ENCODE measurements at regions not wholly inside any gene's neighbourhood (a gene's known extent, or its start where the extent isn't known, plus 50 kb on each side); places are given as distances from the start of the nearest gene placed in this dataset.
A peak's percentile ranks its signal among the peaks of the same experiment; 100 is the strongest.

GRCh38 chr6:25010176-25010575, 74.4 kb upstream of the RIPOR2 start:
- FAIRE-seq (no peak), DNase-seq (ENCODE audit: insufficient read length, low spot score) (no peak)
- TF ChIP-seq SPI1 (IDR thresholded peaks at IDR 0.05; ENCODE audit: low read depth, low read length): no peak

- TF ChIP-seq SPI1 (IDR thresholded peaks at IDR 0.05; ENCODE audit: low read depth, low read length) (no peak), POU2F2 (IDR thresholded peaks at IDR 0.05; ENCODE audit: low read depth, low read length) (no peak), TAF1 (IDR thresholded peaks at IDR 0.05; ENCODE audit: low read depth, low read length) (no peak), POLR2AphosphoS5 (IDR thresholded peaks at IDR 0.05; ENCODE audit: low read depth, low read length) (no peak), POLR2A (IDR thresholded peaks at IDR 0.05; ENCODE audit: low read depth, low read length) (no peak), PAX5 (IDR thresholded peaks at IDR 0.05; ENCODE audit: insufficient read depth, low read length, severe bottlenecking) (no peak)
- DNase-seq (ENCODE audit: insufficient read length, low spot score): no peak
- no peak for FAIRE-seq
These were observed 75.3 kb upstream of the RIPOR2 start for GRCh38 chr6:25010902-25011625.

GRCh38 chr6:25012657-25013056, 76.9 kb upstream of the RIPOR2 start:
- no peak for TF ChIP-seq TAF1 (IDR thresholded peaks at IDR 0.05; ENCODE audit: low read depth, low read length)
- no peak for TF ChIP-seq PAX5 (IDR thresholded peaks at IDR 0.05; ENCODE audit: insufficient read depth, low read length, severe bottlenecking)
- TF ChIP-seq POU2F2 (IDR thresholded peaks at IDR 0.05; ENCODE audit: low read depth, low read length): no peak
- no peak for TF ChIP-seq SPI1 (IDR thresholded peaks at IDR 0.05; ENCODE audit: low read depth, low read length)
- TF ChIP-seq POLR2A (IDR thresholded peaks at IDR 0.05; ENCODE audit: low read depth, low read length): no peak
- no peak for TF ChIP-seq POLR2AphosphoS5 (IDR thresholded peaks at IDR 0.05; ENCODE audit: low read depth, low read length)
- no peak for FAIRE-seq
- no peak for DNase-seq (ENCODE audit: insufficient read length, low spot score)

- TF ChIP-seq POU2F2 (IDR thresholded peaks at IDR 0.05; ENCODE audit: low read depth, low read length) (peak; percentile 72), TAF1 (IDR thresholded peaks at IDR 0.05; ENCODE audit: low read depth, low read length) (no peak)
- DNase-seq (ENCODE audit: insufficient read length, low spot score): no peak
- FAIRE-seq: no peak
These were observed 77.5 kb upstream of the RIPOR2 start for GRCh38 chr6:25013246-25013645.

GRCh38 chr6:25014369-25014768, 78.6 kb upstream of the RIPOR2 start:
- TF ChIP-seq SPI1 (IDR thresholded peaks at IDR 0.05; ENCODE audit: low read depth, low read length) (peak; percentile 81), POLR2A (IDR thresholded peaks at IDR 0.05; ENCODE audit: low read depth, low read length) (no peak), PAX5 (IDR thresholded peaks at IDR 0.05; ENCODE audit: insufficient read depth, low read length, severe bottlenecking) (no peak), POU2F2 (IDR thresholded peaks at IDR 0.05; ENCODE audit: low read depth, low read length) (no peak), POLR2AphosphoS5 (IDR thresholded peaks at IDR 0.05; ENCODE audit: low read depth, low read length) (no peak)
- FAIRE-seq (no peak), DNase-seq (ENCODE audit: insufficient read length, low spot score) (no peak)

- FAIRE-seq (peak; percentile 75), DNase-seq (ENCODE audit: insufficient read length, low spot score) (no peak)
These were observed 79.2 kb upstream of the RIPOR2 start for GRCh38 chr6:25014791-25015560.

GRCh38 chr6:25016014-25016720, 80.4 kb upstream of the RIPOR2 start:
- no peak for FAIRE-seq
- no peak for DNase-seq (ENCODE audit: insufficient read length, low spot score)
- TF ChIP-seq POU2F2 (IDR thresholded peaks at IDR 0.05; ENCODE audit: low read depth, low read length) (no peak), PAX5 (IDR thresholded peaks at IDR 0.05; ENCODE audit: insufficient read depth, low read length, severe bottlenecking) (no peak), SPI1 (IDR thresholded peaks at IDR 0.05; ENCODE audit: low read depth, low read length) (no peak)

More at GRCh38 chr6:25014791-25015560, 79.2 kb upstream of the RIPOR2 start:
- TF ChIP-seq POLR2AphosphoS5 (IDR thresholded peaks at IDR 0.05; ENCODE audit: low read depth, low read length): no peak
- no peak for TF ChIP-seq POLR2A (IDR thresholded peaks at IDR 0.05; ENCODE audit: low read depth, low read length)
- TF ChIP-seq PAX5 (IDR thresholded peaks at IDR 0.05; ENCODE audit: insufficient read depth, low read length, severe bottlenecking): no peak
- no peak for TF ChIP-seq SPI1 (IDR thresholded peaks at IDR 0.05; ENCODE audit: low read depth, low read length)
- TF ChIP-seq POU2F2 (IDR thresholded peaks at IDR 0.05; ENCODE audit: low read depth, low read length): no peak
- no peak for TF ChIP-seq TAF1 (IDR thresholded peaks at IDR 0.05; ENCODE audit: low read depth, low read length)

GRCh38 chr6:25017486-25017885, 81.7 kb upstream of the RIPOR2 start:
- DNase-seq (ENCODE audit: insufficient read length, low spot score) (no peak), FAIRE-seq (no peak)
- TF ChIP-seq TAF1 (IDR thresholded peaks at IDR 0.05; ENCODE audit: low read depth, low read length) (no peak), POLR2A (IDR thresholded peaks at IDR 0.05; ENCODE audit: low read depth, low read length) (no peak), PAX5 (IDR thresholded peaks at IDR 0.05; ENCODE audit: insufficient read depth, low read length, severe bottlenecking) (no peak), POU2F2 (IDR thresholded peaks at IDR 0.05; ENCODE audit: low read depth, low read length) (no peak), POLR2AphosphoS5 (IDR thresholded peaks at IDR 0.05; ENCODE audit: low read depth, low read length) (no peak), SPI1 (IDR thresholded peaks at IDR 0.05; ENCODE audit: low read depth, low read length) (no peak)

- TF ChIP-seq POU2F2 (IDR thresholded peaks at IDR 0.05; ENCODE audit: low read depth, low read length): no peak
- TF ChIP-seq POLR2AphosphoS5 (IDR thresholded peaks at IDR 0.05; ENCODE audit: low read depth, low read length): no peak
- no peak for TF ChIP-seq TAF1 (IDR thresholded peaks at IDR 0.05; ENCODE audit: low read depth, low read length)
- TF ChIP-seq SPI1 (IDR thresholded peaks at IDR 0.05; ENCODE audit: low read depth, low read length): no peak
- no peak for TF ChIP-seq POLR2A (IDR thresholded peaks at IDR 0.05; ENCODE audit: low read depth, low read length)
- TF ChIP-seq PAX5 (IDR thresholded peaks at IDR 0.05; ENCODE audit: insufficient read depth, low read length, severe bottlenecking): no peak
- FAIRE-seq (peak; percentile 91), DNase-seq (ENCODE audit: insufficient read length, low spot score) (peak; percentile 35)
These were observed 82.3 kb upstream of the RIPOR2 start for GRCh38 chr6:25017932-25018567.
